ENCODE measurements at regions not wholly inside any gene's neighbourhood (a gene's known extent, or its start where the extent isn't known, plus 50 kb on each side); places are given as distances from the start of the nearest gene placed in this dataset.

DNA sequence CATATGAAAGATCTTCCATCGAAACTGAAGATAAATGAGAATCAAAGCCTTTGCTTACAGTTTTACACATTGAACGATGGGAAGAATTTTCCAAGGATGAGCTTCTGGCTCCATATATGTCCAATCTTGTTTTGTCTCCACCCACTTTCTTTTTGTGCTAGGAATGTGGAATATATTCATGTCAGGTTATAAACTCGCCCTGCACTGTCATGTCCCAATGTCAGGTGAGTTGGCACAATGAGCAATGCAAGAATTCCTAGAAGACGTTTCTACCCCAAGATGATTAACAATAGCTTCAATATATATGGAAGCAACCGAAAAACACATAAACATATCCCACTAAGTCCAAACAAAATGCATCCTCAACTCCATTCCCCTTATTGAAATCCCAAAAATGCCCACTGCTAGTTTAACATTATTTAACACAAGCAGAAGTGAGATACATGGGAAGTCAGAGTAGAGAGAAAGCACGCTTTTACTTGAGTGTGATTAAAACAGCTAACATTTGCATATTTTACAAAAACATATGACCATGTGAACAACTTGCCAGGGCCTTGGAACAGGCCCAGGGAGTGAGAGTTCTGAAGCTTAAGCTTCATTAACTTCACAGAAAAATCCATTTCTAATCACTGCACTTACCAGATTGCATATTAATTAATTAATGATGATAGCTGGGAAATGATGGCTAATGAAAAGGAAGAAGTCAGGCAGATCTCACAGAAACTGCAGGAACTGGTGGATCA, 233.9 kb downstream of the GXYLT1 start:
- TF ChIP-seq, protein P1, sequence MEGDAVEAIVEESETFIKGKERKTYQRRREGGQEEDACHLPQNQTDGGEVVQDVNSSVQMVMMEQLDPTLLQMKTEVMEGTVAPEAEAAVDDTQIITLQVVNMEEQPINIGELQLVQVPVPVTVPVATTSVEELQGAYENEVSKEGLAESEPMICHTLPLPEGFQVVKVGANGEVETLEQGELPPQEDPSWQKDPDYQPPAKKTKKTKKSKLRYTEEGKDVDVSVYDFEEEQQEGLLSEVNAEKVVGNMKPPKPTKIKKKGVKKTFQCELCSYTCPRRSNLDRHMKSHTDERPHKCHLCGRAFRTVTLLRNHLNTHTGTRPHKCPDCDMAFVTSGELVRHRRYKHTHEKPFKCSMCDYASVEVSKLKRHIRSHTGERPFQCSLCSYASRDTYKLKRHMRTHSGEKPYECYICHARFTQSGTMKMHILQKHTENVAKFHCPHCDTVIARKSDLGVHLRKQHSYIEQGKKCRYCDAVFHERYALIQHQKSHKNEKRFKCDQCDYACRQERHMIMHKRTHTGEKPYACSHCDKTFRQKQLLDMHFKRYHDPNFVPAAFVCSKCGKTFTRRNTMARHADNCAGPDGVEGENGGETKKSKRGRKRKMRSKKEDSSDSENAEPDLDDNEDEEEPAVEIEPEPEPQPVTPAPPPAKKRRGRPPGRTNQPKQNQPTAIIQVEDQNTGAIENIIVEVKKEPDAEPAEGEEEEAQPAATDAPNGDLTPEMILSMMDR (IDR thresholded peaks at IDR 0.05 in 8 of 11, conservative IDR thresholded peaks at IDR 0.05 in 3 of 11): no peak
- no peak for TF ChIP-seq POLR2A (IDR thresholded peaks at IDR 0.05)
